ENCODE measurements at regions not wholly inside any gene's neighbourhood (a gene's known extent, or its start where the extent isn't known, plus 50 kb on each side); places are given as distances from the start of the nearest gene placed in this dataset.

DNA sequence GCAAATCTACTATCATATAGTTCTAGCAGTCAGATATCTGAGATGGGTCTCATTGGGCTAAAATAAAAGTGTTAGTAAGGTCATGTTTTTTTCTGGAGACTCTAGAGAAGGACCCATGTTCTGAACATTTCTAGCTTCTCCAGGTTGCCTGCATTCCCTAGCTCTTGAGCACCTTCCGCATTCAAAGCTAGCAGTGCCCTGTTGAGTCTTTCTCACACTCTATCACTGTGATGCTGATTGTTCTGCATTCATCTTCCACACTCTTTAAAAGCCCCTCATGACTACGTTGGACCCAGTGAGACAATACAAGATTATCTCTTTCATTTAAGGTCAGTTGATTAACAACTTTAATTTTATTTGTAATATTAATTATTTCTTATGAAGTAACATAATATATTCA, 433.3 kb upstream of the CHORDC1 start:
- no peaks in the 10 kb centered on the region for H3K4me1 Mint-ChIP-seq
- CTCF ChIA-PET, result no interaction called here
- no peaks in the 10 kb centered on the region for H3K27me3 Mint-ChIP-seq
- H3K9me3 Mint-ChIP-seq, result peaks cover 0 to 11% (median 6%) of the 10 kb centered on the region in 3 donors
- no peaks in the 10 kb centered on the region for H3K36me3 Mint-ChIP-seq
- no peak overlapping the region for H3K27ac ChIP-seq (ENCODE audit: low read length)
- H3K36me3 ChIP-seq (ENCODE audit: control insufficient read depth in 2 of 2, extremely low read depth in 1 of 2, insufficient read depth in 1 of 2, low read length in 1 of 2), result no peaks in the 10 kb centered on the region
- H3K27me3 ChIP-seq (replicated peaks in 1 of 2; ENCODE audit: control insufficient read depth in 2 of 2, extremely low read depth in 1 of 2, insufficient read depth in 2 of 2, low read length in 1 of 2), result no peaks in the 10 kb centered on the region
- H3K9me3 ChIP-seq, result no peaks in the 10 kb centered on the region
- no peak overlapping the region for H3K4me3 Mint-ChIP-seq
- DNase-seq (no peak), ATAC-seq (replicated peaks in 1 of 4) (no peak)
- H3K4me1 ChIP-seq (ENCODE audit: control insufficient read depth in 1 of 2, extremely low read depth in 1 of 2, insufficient read depth in 2 of 2, low read length in 2 of 2), result no peaks in the 10 kb centered on the region
- WGBS (ENCODE audit: insufficient coverage), result 100% methylated on average over 1 of the region's 2 CpGs
- H3K4me3 ChIP-seq (ENCODE audit: control insufficient read depth in 1 of 2, extremely low read depth in 1 of 2, low read length in 1 of 2), result no peak overlapping the region
- H3K27ac Mint-ChIP-seq, result no peak overlapping the region
- POLR2A ChIA-PET, result no interaction called here

DNA sequence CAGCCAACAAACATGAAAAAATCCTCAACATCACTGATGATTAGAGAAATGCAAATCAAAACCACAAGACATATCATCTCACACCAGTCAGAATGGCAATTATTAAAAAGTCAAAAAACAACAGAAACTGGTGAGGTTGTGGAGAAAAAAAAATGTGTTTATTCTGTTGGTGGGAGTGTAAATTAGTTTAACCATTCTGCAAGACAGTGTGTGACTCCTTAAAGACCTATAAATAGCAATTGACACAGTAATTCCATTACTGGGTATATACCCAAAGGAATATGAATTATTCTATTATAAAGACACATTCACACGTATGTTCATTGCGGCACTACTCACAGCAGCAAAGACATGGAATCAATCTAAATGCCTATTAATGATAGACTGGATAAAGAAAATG, 427.3 kb upstream of the CHORDC1 start:
- Mint-ChIP-seq H3K27me3 (no peaks in the 10 kb centered on the region), H3K27ac (no peak overlapping the region), H3K9me3 (peaks cover 4 to 12% (median 6%) of the 10 kb centered on the region in 3 donors), H3K4me1 (no peaks in the 10 kb centered on the region), H3K4me3 (no peak overlapping the region), H3K36me3 (no peaks in the 10 kb centered on the region)
- H3K27me3 ChIP-seq (replicated peaks in 1 of 2; ENCODE audit: control insufficient read depth in 2 of 2, extremely low read depth in 1 of 2, insufficient read depth in 2 of 2, low read length in 1 of 2), result no peaks in the 10 kb centered on the region
- H3K9me3 ChIP-seq, result no peaks in the 10 kb centered on the region
- WGBS (ENCODE audit: insufficient coverage), result no CpG with 5 or more reads among the region's 2 CpGs
- ChIA-PET POLR2A (no interaction called here), CTCF (no interaction called here)
- H3K4me3 ChIP-seq (ENCODE audit: control insufficient read depth in 1 of 2, extremely low read depth in 1 of 2, low read length in 1 of 2), result no peak overlapping the region
- no peaks in the 10 kb centered on the region for H3K4me1 ChIP-seq (ENCODE audit: control insufficient read depth in 1 of 2, extremely low read depth in 1 of 2, insufficient read depth in 2 of 2, low read length in 2 of 2)
- ATAC-seq (replicated peaks in 1 of 4) (no peak), DNase-seq (no peak)
- no peaks in the 10 kb centered on the region for H3K36me3 ChIP-seq (ENCODE audit: control insufficient read depth in 2 of 2, extremely low read depth in 1 of 2, insufficient read depth in 1 of 2, low read length in 1 of 2)
- H3K27ac ChIP-seq (ENCODE audit: low read length), result no peak overlapping the region

DNA sequence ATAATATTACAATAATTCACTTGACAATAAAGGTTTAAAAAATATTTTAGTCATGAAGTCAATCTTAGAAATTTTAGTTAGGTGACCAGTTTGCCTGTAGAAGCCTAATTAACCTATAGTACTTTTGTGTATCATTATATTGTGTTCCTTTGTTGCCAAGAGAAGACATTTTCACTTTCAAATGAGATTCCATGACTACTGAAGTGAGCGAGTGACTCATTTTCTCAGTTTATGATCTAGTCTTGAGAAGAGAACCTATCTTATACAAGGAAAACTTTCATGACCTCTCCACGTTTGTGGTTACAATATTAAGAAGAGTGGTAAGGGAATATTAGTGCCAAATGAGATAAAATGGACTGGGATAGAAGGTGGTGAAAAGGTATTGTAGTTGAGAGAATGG, 423.9 kb upstream of the CHORDC1 start:
- H3K27ac ChIP-seq (ENCODE audit: low read length), result no peak overlapping the region
- no peaks in the 10 kb centered on the region for H3K4me1 Mint-ChIP-seq
- H3K36me3 ChIP-seq (ENCODE audit: control insufficient read depth in 2 of 2, extremely low read depth in 1 of 2, insufficient read depth in 1 of 2, low read length in 1 of 2), result no peaks in the 10 kb centered on the region
- H3K9me3 Mint-ChIP-seq, result peaks cover 0 to 12% (median under 1%) of the 10 kb centered on the region in 3 donors
- POLR2A ChIA-PET, result no interaction called here
- no peak overlapping the region for H3K4me3 Mint-ChIP-seq
- no peaks in the 10 kb centered on the region for H3K27me3 ChIP-seq (replicated peaks in 1 of 2; ENCODE audit: control insufficient read depth in 2 of 2, extremely low read depth in 1 of 2, insufficient read depth in 2 of 2, low read length in 1 of 2)
- WGBS (ENCODE audit: insufficient coverage), result no CpG with 5 or more reads among the region's 2 CpGs
- H3K9me3 ChIP-seq, result no peaks in the 10 kb centered on the region
- DNase-seq, result no peak
- H3K27ac Mint-ChIP-seq, result no peak overlapping the region
- no peaks in the 10 kb centered on the region for H3K27me3 Mint-ChIP-seq
- CTCF ChIA-PET, result no interaction called here
- H3K4me1 ChIP-seq (ENCODE audit: control insufficient read depth in 1 of 2, extremely low read depth in 1 of 2, insufficient read depth in 2 of 2, low read length in 2 of 2), result no peaks in the 10 kb centered on the region
- H3K4me3 ChIP-seq (ENCODE audit: control insufficient read depth in 1 of 2, extremely low read depth in 1 of 2, low read length in 1 of 2), result no peak overlapping the region
- H3K36me3 Mint-ChIP-seq, result no peaks in the 10 kb centered on the region
- no peak for ATAC-seq (replicated peaks in 1 of 4)

DNA sequence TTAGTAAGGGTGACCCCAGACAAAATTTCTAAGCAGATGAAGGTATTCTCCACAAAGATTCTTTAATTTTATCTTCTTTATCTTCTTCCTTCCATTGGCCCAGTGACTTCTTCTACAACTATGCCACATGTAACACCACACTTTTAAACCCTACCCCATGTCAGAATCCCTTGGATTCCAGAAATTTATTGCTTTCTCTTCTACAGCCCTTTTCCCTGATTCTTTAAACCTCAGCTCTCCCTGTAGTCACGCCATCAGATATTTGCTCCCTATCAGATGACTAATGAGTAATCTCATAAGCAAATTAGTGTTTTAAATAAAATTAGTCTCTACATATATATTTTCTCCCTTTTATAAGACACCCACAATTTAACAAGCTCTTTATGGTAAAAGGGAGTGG, 423.4 kb upstream of the CHORDC1 start:
- no peak overlapping the region for H3K4me3 Mint-ChIP-seq
- H3K27me3 Mint-ChIP-seq, result no peaks in the 10 kb centered on the region
- H3K36me3 Mint-ChIP-seq, result no peaks in the 10 kb centered on the region
- no peak for ATAC-seq (replicated peaks in 1 of 4)
- Histone ChIP-seq H3K9me3 (no peaks in the 10 kb centered on the region), H3K4me1 (ENCODE audit: control insufficient read depth in 1 of 2, extremely low read depth in 1 of 2, insufficient read depth in 2 of 2, low read length in 2 of 2) (no peaks in the 10 kb centered on the region), H3K4me3 (ENCODE audit: control insufficient read depth in 1 of 2, extremely low read depth in 1 of 2, low read length in 1 of 2) (no peak overlapping the region), H3K27me3 (replicated peaks in 1 of 2; ENCODE audit: control insufficient read depth in 2 of 2, extremely low read depth in 1 of 2, insufficient read depth in 2 of 2, low read length in 1 of 2) (no peaks in the 10 kb centered on the region), H3K36me3 (ENCODE audit: control insufficient read depth in 2 of 2, extremely low read depth in 1 of 2, insufficient read depth in 1 of 2, low read length in 1 of 2) (no peaks in the 10 kb centered on the region), H3K27ac (ENCODE audit: low read length) (no peak overlapping the region)
- CTCF ChIA-PET, result no interaction called here
- H3K4me1 Mint-ChIP-seq, result no peaks in the 10 kb centered on the region
- WGBS (ENCODE audit: insufficient coverage), result no CpG with 5 or more reads among the region's 1 CpG
- no peak overlapping the region for H3K27ac Mint-ChIP-seq
- peaks cover 0 to 12% (median 0%) of the 10 kb centered on the region in 3 donors for H3K9me3 Mint-ChIP-seq
- POLR2A ChIA-PET, result no interaction called here
- no peak for DNase-seq

DNA sequence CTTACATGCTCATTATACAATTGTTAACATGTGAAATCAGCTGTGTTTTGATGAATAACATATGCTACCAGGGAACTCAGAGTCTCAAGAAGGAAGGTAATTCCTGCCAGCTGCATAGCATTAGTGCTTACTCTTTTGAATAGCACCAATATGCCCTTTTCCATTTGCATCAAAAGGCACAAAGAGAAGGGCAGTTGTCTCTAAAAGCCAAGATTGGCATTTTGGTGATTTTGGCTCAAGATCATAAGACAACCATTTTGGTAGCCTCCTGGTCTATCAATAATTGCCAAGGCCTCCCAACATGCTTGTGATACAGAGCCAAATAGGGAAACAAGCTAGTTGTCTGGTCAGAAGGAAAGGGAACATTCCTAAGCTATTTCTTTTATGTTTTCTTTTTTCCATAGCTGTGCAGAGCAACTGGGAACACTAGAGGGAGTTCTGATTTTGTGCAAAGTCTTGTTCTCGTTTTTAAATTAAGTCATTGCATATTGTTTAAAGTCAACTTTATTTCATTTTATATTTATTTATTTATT, 416.7 kb upstream of the CHORDC1 start:
- H3K27me3 Mint-ChIP-seq, result no peaks in the 10 kb centered on the region
- no peak for DNase-seq
- no peaks in the 10 kb centered on the region for H3K9me3 ChIP-seq
- no peaks in the 10 kb centered on the region for H3K36me3 Mint-ChIP-seq
- ATAC-seq (replicated peaks in 1 of 4), result no peak
- no peaks in the 10 kb centered on the region for H3K36me3 ChIP-seq (ENCODE audit: control insufficient read depth in 2 of 2, extremely low read depth in 1 of 2, insufficient read depth in 1 of 2, low read length in 1 of 2)
- H3K27ac Mint-ChIP-seq, result no peak overlapping the region
- no peak overlapping the region for H3K4me3 Mint-ChIP-seq
- H3K27me3 ChIP-seq (replicated peaks in 1 of 2; ENCODE audit: control insufficient read depth in 2 of 2, extremely low read depth in 1 of 2, insufficient read depth in 2 of 2, low read length in 1 of 2), result no peaks in the 10 kb centered on the region
- WGBS (ENCODE audit: insufficient coverage), result no CpG with 5 or more reads among the region's 1 CpG
- H3K4me1 Mint-ChIP-seq, result no peaks in the 10 kb centered on the region
- H3K4me3 ChIP-seq (ENCODE audit: control insufficient read depth in 1 of 2, extremely low read depth in 1 of 2, low read length in 1 of 2), result no peak overlapping the region
- H3K4me1 ChIP-seq (ENCODE audit: control insufficient read depth in 1 of 2, extremely low read depth in 1 of 2, insufficient read depth in 2 of 2, low read length in 2 of 2), result no peaks in the 10 kb centered on the region
- ChIA-PET CTCF (no interaction called here), POLR2A (no interaction called here)
- H3K9me3 Mint-ChIP-seq, result peaks cover 5 to 12% (median 10%) of the 10 kb centered on the region in 3 donors
- no peak overlapping the region for H3K27ac ChIP-seq (ENCODE audit: low read length)

DNA sequence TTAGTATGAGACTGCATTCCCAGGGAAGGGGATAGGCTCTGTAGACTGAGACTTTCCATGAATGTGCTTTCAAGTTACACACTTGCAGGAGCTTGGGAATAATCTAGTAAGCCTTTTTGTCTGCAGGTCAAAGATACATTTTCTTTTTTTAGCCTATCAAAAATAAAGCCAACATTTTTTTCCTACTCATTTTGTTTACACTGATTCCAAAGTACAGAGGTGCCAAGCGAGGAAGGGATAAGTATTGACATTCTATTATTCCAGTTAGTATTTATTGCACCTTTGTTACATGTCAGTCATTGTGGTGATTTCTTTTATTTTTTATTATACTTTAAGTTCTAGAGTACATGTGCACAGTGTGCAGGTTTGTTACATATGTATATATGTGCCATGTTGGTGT, 413.0 kb upstream of the CHORDC1 start:
- ATAC-seq (replicated peaks in 1 of 4) (no peak), DNase-seq (no peak)
- no peaks in the 10 kb centered on the region for H3K9me3 ChIP-seq
- no peak overlapping the region for H3K27ac Mint-ChIP-seq
- H3K4me1 ChIP-seq (ENCODE audit: control insufficient read depth in 1 of 2, extremely low read depth in 1 of 2, insufficient read depth in 2 of 2, low read length in 2 of 2), result no peaks in the 10 kb centered on the region
- no peak overlapping the region for H3K27ac ChIP-seq (ENCODE audit: low read length)
- no peaks in the 10 kb centered on the region for H3K36me3 Mint-ChIP-seq
- ChIA-PET CTCF (no interaction called here), POLR2A (no interaction called here)
- no peak overlapping the region for H3K4me3 Mint-ChIP-seq
- H3K4me1 Mint-ChIP-seq, result no peaks in the 10 kb centered on the region
- no peak overlapping the region for H3K4me3 ChIP-seq (ENCODE audit: control insufficient read depth in 1 of 2, extremely low read depth in 1 of 2, low read length in 1 of 2)
- H3K27me3 ChIP-seq (replicated peaks in 1 of 2; ENCODE audit: control insufficient read depth in 2 of 2, extremely low read depth in 1 of 2, insufficient read depth in 2 of 2, low read length in 1 of 2), result no peaks in the 10 kb centered on the region
- WGBS (ENCODE audit: insufficient coverage), result no CpG with 5 or more reads among the region's 1 CpG
- no peaks in the 10 kb centered on the region for H3K36me3 ChIP-seq (ENCODE audit: control insufficient read depth in 2 of 2, extremely low read depth in 1 of 2, insufficient read depth in 1 of 2, low read length in 1 of 2)
- no peaks in the 10 kb centered on the region for H3K27me3 Mint-ChIP-seq
- H3K9me3 Mint-ChIP-seq, result peaks cover 5 to 16% (median 15%) of the 10 kb centered on the region in 3 donors

DNA sequence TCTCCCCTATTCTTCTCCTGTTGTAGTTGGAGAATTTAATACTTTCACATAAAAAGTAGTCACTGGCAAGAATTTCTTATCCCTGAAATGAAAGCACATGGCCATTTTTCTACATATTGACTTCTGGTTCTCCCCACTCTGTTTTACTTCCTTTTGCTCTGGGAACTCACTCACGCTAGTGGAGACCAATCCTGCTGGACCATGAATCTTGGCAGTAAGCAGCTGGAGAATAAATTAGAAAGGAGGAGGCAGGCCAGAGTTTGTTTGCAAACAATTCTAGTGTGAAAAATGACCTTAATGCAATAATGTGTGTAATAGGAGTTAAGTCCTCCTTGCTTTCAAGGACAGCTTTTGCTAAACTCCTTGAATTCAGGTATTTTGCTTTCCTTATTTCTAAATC, 412.3 kb upstream of the CHORDC1 start:
- Histone ChIP-seq H3K36me3 (ENCODE audit: control insufficient read depth in 2 of 2, extremely low read depth in 1 of 2, insufficient read depth in 1 of 2, low read length in 1 of 2) (no peaks in the 10 kb centered on the region), H3K27me3 (replicated peaks in 1 of 2; ENCODE audit: control insufficient read depth in 2 of 2, extremely low read depth in 1 of 2, insufficient read depth in 2 of 2, low read length in 1 of 2) (no peaks in the 10 kb centered on the region), H3K27ac (ENCODE audit: low read length) (no peak overlapping the region), H3K4me3 (ENCODE audit: control insufficient read depth in 1 of 2, extremely low read depth in 1 of 2, low read length in 1 of 2) (no peak overlapping the region), H3K9me3 (no peaks in the 10 kb centered on the region), H3K4me1 (ENCODE audit: control insufficient read depth in 1 of 2, extremely low read depth in 1 of 2, insufficient read depth in 2 of 2, low read length in 2 of 2) (no peaks in the 10 kb centered on the region)
- ATAC-seq (replicated peaks in 1 of 4) (no peak), DNase-seq (no peak)
- no peak overlapping the region for H3K4me3 Mint-ChIP-seq
- H3K27me3 Mint-ChIP-seq, result no peaks in the 10 kb centered on the region
- no CpG with 5 or more reads among the region's 1 CpG for WGBS (ENCODE audit: insufficient coverage)
- H3K36me3 Mint-ChIP-seq, result no peaks in the 10 kb centered on the region
- H3K27ac Mint-ChIP-seq, result no peak overlapping the region
- CTCF ChIA-PET, result no interaction called here
- POLR2A ChIA-PET, result no interaction called here
- peaks cover 5 to 19% (median 17%) of the 10 kb centered on the region in 3 donors for H3K9me3 Mint-ChIP-seq
- H3K4me1 Mint-ChIP-seq, result no peaks in the 10 kb centered on the region
